H9 (cell line): ENCODE measurements at regions not wholly inside any gene's neighbourhood (a gene's known extent, or its start where the extent isn't known, plus 50 kb on each side); places are given as distances from the start of the nearest gene placed in this dataset.

Source experiments
- DNase-seq: peaks from one replicate; pipeline ENCODE4 v3.0.0-alpha.2; 2017
- H2AFZ ChIP-seq: one replicate; pipeline ENCODE4 v1.6.1; 2013; ENCODE audit warnings: mild to moderate bottlenecking, low read length, control low read depth, moderate library complexity
- H2AK5ac ChIP-seq: 2 replicates; pipeline ENCODE4 v1.6.1; 2013; ENCODE audit warnings: low read length, control low read depth, mixed read lengths; ENCODE audit not compliant: insufficient read length
- H2BK120ac ChIP-seq: one replicate; pipeline ENCODE4 v1.6.1; 2013; ENCODE audit warnings: low read depth, mild to moderate bottlenecking, low read length, control low read depth, inconsistent platforms; ENCODE audit not compliant: poor library complexity, severe bottlenecking
- H2BK12ac ChIP-seq: 2 replicates; pipeline ENCODE4 v1.6.1; 2013; ENCODE audit warnings: low read length, control low read depth, mixed read lengths, low read depth; ENCODE audit not compliant: insufficient read length
- H2BK15ac ChIP-seq: 2 replicates; pipeline ENCODE4 v1.6.1; 2013; ENCODE audit warnings: low read depth, low read length, control low read depth
- H2BK20ac ChIP-seq: one replicate; pipeline ENCODE4 v1.6.1; 2013; ENCODE audit warnings: low read depth, mild to moderate bottlenecking, low read length, control low read depth, inconsistent platforms; ENCODE audit not compliant: poor library complexity, severe bottlenecking
- H2BK5ac ChIP-seq: 2 replicates; pipeline ENCODE4 v1.6.1; 2013; ENCODE audit warnings: low read length, control low read depth, mixed read lengths; ENCODE audit not compliant: insufficient read length
- H3K14ac ChIP-seq: 2 replicates; pipeline ENCODE4 v1.6.1; 2013; ENCODE audit warnings: low read length, control low read depth; ENCODE audit not compliant: insufficient read depth
- H3K18ac ChIP-seq: 2 replicates; pipeline ENCODE4 v1.6.1; 2013; ENCODE audit warnings: low read depth, mild to moderate bottlenecking, mixed read lengths, low read length, control low read depth; ENCODE audit not compliant: insufficient read length
- H3K23ac ChIP-seq: 2 replicates; pipeline ENCODE4 v1.6.1; 2013; ENCODE audit warnings: low read length, control low read depth, mixed read lengths, low read depth; ENCODE audit not compliant: insufficient read length
- H3K23me2 ChIP-seq: 2 replicates; pipeline ENCODE4 v1.6.1; 2013; ENCODE audit warnings: low read depth, mild to moderate bottlenecking, mixed read lengths, low read length, control low read depth; ENCODE audit not compliant: insufficient read length, poor library complexity, severe bottlenecking
- H3K27ac ChIP-seq: 2 replicates; pipeline ENCODE4 v1.5.1; 2013; ENCODE audit warnings: low read length, control low read depth, mixed read lengths, low read depth; ENCODE audit not compliant: insufficient read length
- H3K27me3 ChIP-seq: 2 replicates; pipeline ENCODE4 v1.6.1; 2013; ENCODE audit warnings: low read length, control low read depth, inconsistent platforms; ENCODE audit not compliant: insufficient read depth
- H3K4ac ChIP-seq: 2 replicates; pipeline ENCODE4 v1.6.1; 2013; ENCODE audit warnings: low read depth, mild to moderate bottlenecking, control low read depth, inconsistent platforms, low read length, moderate library complexity
- H3K4me1 ChIP-seq: 2 replicates; pipeline ENCODE4 v1.6.1; 2013; ENCODE audit warnings: low read length, control low read depth, inconsistent platforms; ENCODE audit not compliant: insufficient read depth
- H3K4me2 ChIP-seq: 2 replicates; pipeline ENCODE4 v1.6.1; 2013; ENCODE audit warnings: low read length, control low read depth, mixed read lengths; ENCODE audit not compliant: insufficient read length, insufficient read depth
- H3K56ac ChIP-seq: 2 replicates; pipeline ENCODE4 v1.6.1; 2013; ENCODE audit warnings: low read depth, mild to moderate bottlenecking, mixed read lengths, low read length, control low read depth; ENCODE audit not compliant: insufficient read length
- H3K79me1 ChIP-seq: 2 replicates; pipeline ENCODE4 v1.6.1; 2013; ENCODE audit warnings: low read depth, mild to moderate bottlenecking, moderate library complexity, low read length, control low read depth, inconsistent platforms; ENCODE audit not compliant: insufficient read depth, poor library complexity, severe bottlenecking
- H3K79me2 ChIP-seq: 2 replicates; pipeline ENCODE4 v1.6.1; 2013; ENCODE audit warnings: low read length, control low read depth, inconsistent platforms; ENCODE audit not compliant: insufficient read depth
- H3K9ac ChIP-seq: 2 replicates; pipeline ENCODE4 v1.6.1; 2013; ENCODE audit warnings: low read length, control low read depth, mixed read lengths; ENCODE audit not compliant: insufficient read length; ENCODE audit errors: extremely low read depth
- H3K9me3 ChIP-seq: one replicate; pipeline ENCODE4 v1.6.1; 2013; ENCODE audit warnings: low read depth, low read length, inconsistent platforms; ENCODE audit not compliant: control insufficient read depth
- H3T11ph ChIP-seq: one replicate; pipeline ENCODE4 v1.6.1; 2013; ENCODE audit warnings: mild to moderate bottlenecking, low read length, control low read depth, inconsistent platforms
- H4K20me1 ChIP-seq: one replicate; pipeline ENCODE4 v1.6.1; 2013; ENCODE audit not compliant: control insufficient read depth, insufficient read length, insufficient read depth
- H4K5ac ChIP-seq: 2 replicates; pipeline ENCODE4 v1.6.1; 2013; ENCODE audit warnings: low read depth, mild to moderate bottlenecking, mixed read lengths, low read length, control low read depth; ENCODE audit not compliant: insufficient read length
- H4K8ac ChIP-seq: replicated peaks from 2 replicates; pipeline ENCODE4 v1.6.1; 2013; ENCODE audit warnings: low read length, control low read depth, mixed read lengths, low read depth; ENCODE audit not compliant: insufficient read length
- H4K91ac ChIP-seq: 2 replicates; pipeline ENCODE4 v1.6.1; 2013; ENCODE audit warnings: low read depth, mild to moderate bottlenecking, moderate library complexity, mixed read lengths, low read length, control low read depth; ENCODE audit not compliant: insufficient read length
- H3K27ac Mint-ChIP-seq, 3 experiments: 2 replicates in 2 of 3; 3 replicates in 1 of 3; pipeline ENCODE4 v1.8.0; 2020 to 2021; ENCODE audit warnings: mixed read lengths in 3 of 3, mild to moderate bottlenecking in 1 of 3, moderate library complexity in 1 of 3
- H3K27me3 Mint-ChIP-seq: 2 replicates; pipeline ENCODE4 v1.8.0; 2021; ENCODE audit warnings: low read depth, mild to moderate bottlenecking, moderate library complexity, mixed read lengths
- H3K36me3 Mint-ChIP-seq, 3 experiments: 2 replicates in 2 of 3; 3 replicates in 1 of 3; pipeline ENCODE4 v1.8.0; 2020 to 2021; ENCODE audit warnings: low read depth in 3 of 3, mixed read lengths in 3 of 3; ENCODE audit not compliant: insufficient read depth in 1 of 3
- H3K4me1 Mint-ChIP-seq, 2 experiments: 2 replicates each; pipeline ENCODE4 v1.8.0; 2020; ENCODE audit warnings: mixed read lengths in 2 of 2
- H3K4me3 Mint-ChIP-seq, 2 experiments: 2 replicates in 1 of 2; 3 replicates in 1 of 2; pipeline ENCODE4 v1.8.0; 2020 to 2021; ENCODE audit warnings: mild to moderate bottlenecking in 2 of 2, mixed read lengths in 2 of 2, moderate library complexity in 1 of 2
- H3K9me3 Mint-ChIP-seq, 2 experiments: 2 replicates in 1 of 2; 3 replicates in 1 of 2; pipeline ENCODE4 v1.8.0; 2020; ENCODE audit warnings: mild to moderate bottlenecking in 2 of 2, mixed read lengths in 2 of 2, moderate library complexity in 1 of 2
- CTCF ChIP-seq: fragments of 200-600 bp; sonication (generic); conservative IDR thresholded peaks from 3 replicates; pipeline ENCODE4 v1.8.0; 2021; ENCODE audit warnings: antibody characterized with exemption, mild to moderate bottlenecking
- WGBS: extraction: QIAGEN DNeasy Blood & Tissue Kit; methylation state at CpG from one replicate; pipeline ENCODE4 v1.1.7; 2013; ENCODE audit warnings: missing lambda C conversion rate, low lambda C conversion rate, mixed read lengths; ENCODE audit not compliant: insufficient read length; ENCODE audit errors: extremely low coverage; 5-methylcytosine and 5-hydroxymethylcytosine counted together

- Histone ChIP-seq H3K23ac (no peak overlapping the region), H3K18ac (no peak overlapping the region), H2AFZ (no peak overlapping the region), H3K23me2 (no peaks in the 10 kb centered on the region), H3T11ph (no peak overlapping the region), H3K79me1 (no peaks in the 10 kb centered on the region), H3K9ac (no peak overlapping the region), H2BK120ac (no peak overlapping the region), H3K4ac (no peak overlapping the region), H2BK20ac (no peak overlapping the region), H4K91ac (no peak overlapping the region), H3K27me3 (no peaks in the 10 kb centered on the region), H3K9me3 (no peaks in the 10 kb centered on the region), H3K79me2 (no peaks in the 10 kb centered on the region), H3K14ac (no peak overlapping the region), H2AK5ac (no peak overlapping the region), H4K20me1 (no peaks in the 10 kb centered on the region), H4K5ac (no peak overlapping the region), H3K4me2 (no peak overlapping the region), H2BK5ac (no peak overlapping the region), H3K56ac (no peak overlapping the region), H2BK12ac (no peak overlapping the region), H4K8ac (no peak overlapping the region), H3K27ac (no peak overlapping the region), H3K4me1 (no peaks in the 10 kb centered on the region; the same call in 1 of the 2 replicates), H2BK15ac (no peak overlapping the region)
- 100% methylated on average over 1 of the region's 3 CpGs for WGBS
- TF ChIP-seq CTCF = no peak
- H3K4me3 Mint-ChIP-seq = no peak overlapping the region
- no peaks in the 10 kb centered on the region for H3K9me3 Mint-ChIP-seq
- DNase-seq = no peak
- H3K4me1 Mint-ChIP-seq = peaks cover 3 to 4% of the 10 kb centered on the region in 2 experiments; a peak in 3 of 4 replicates
- H3K27ac Mint-ChIP-seq = no peak overlapping the region
- H3K27me3 Mint-ChIP-seq = peaks cover 2% of the 10 kb centered on the region; the same call in 1 of the 2 replicates
- no peaks in the 10 kb centered on the region for H3K36me3 Mint-ChIP-seq
Measured at GRCh38 chr20:19881990-19882389, 123.9 kb downstream of the RIN2 start.
